MM.1S (cell line): ENCODE measurements at regions not wholly inside any gene's neighbourhood (a gene's known extent, or its start where the extent isn't known, plus 50 kb on each side); places are given as distances from the start of the nearest gene placed in this dataset.

Experiments used
- DNase-seq: peaks from one replicate; pipeline ENCODE4 v3.0.0-alpha.2; 2015
- H2AFZ ChIP-seq: fragments of 300-600 bp; sonication (generic); 2 replicates; pipeline ENCODE4 v1.6.0; 2016; ENCODE audit warnings: antibody characterized with exemption, low read length
- H3F3A ChIP-seq: fragments of 300-600 bp; sonication (generic); 2 replicates; pipeline ENCODE4 v1.6.1; 2016; ENCODE audit warnings: mild to moderate bottlenecking, antibody characterized with exemption, low read length, moderate library complexity, mixed read lengths; ENCODE audit not compliant: insufficient read depth
- H3K27ac ChIP-seq: fragments of 300-600 bp; sonication (generic); 2 replicates; pipeline ENCODE4 v1.5.1; 2016; ENCODE audit warnings: mild to moderate bottlenecking, low read length
- H3K27me3 ChIP-seq: fragments of 300-600 bp; sonication (generic); replicated peaks from 2 replicates; pipeline ENCODE4 v1.6.0; 2016; ENCODE audit warnings: low read length; ENCODE audit not compliant: insufficient read depth
- H3K36me3 ChIP-seq: fragments of 300-600 bp; sonication (generic); replicated peaks from 2 replicates; pipeline ENCODE4 v1.6.1; 2016; ENCODE audit warnings: mild to moderate bottlenecking, low read length, mixed read lengths; ENCODE audit not compliant: insufficient read depth
- H3K4me1 ChIP-seq: fragments of 300-600 bp; sonication (generic); 2 replicates; pipeline ENCODE4 v1.6.1; 2016; ENCODE audit warnings: low read length, mixed read lengths
- H3K4me2 ChIP-seq: fragments of 300-600 bp; sonication (generic); 2 replicates; pipeline ENCODE4 v1.6.0; 2016; ENCODE audit warnings: low read depth, low read length
- H3K4me3 ChIP-seq: fragments of 300-600 bp; sonication (generic); 2 replicates; pipeline ENCODE4 v1.5.1; 2016; ENCODE audit warnings: low read length, mixed read lengths
- H3K79me2 ChIP-seq: fragments of 300-600 bp; sonication (generic); 2 replicates; pipeline ENCODE4 v1.6.1; 2016; ENCODE audit warnings: mixed run types, low read length, mixed read lengths
- H3K9ac ChIP-seq: fragments of 300-600 bp; sonication (generic); 2 replicates; pipeline ENCODE4 v1.6.1; 2016; ENCODE audit warnings: low read length, mixed read lengths
- H3K9me2 ChIP-seq: fragments of 300-600 bp; sonication (generic); replicated peaks from 2 replicates; pipeline ENCODE4 v1.6.1; 2016; ENCODE audit warnings: mild to moderate bottlenecking, low read length, mixed read lengths; ENCODE audit not compliant: insufficient read depth
- H3K9me3 ChIP-seq: fragments of 300-600 bp; sonication (generic); replicated peaks from 2 replicates; pipeline ENCODE4 v1.6.1; 2016; ENCODE audit warnings: mild to moderate bottlenecking, low read length, mixed read lengths; ENCODE audit not compliant: insufficient read depth
- H4K20me1 ChIP-seq: fragments of 300-600 bp; sonication (generic); 2 replicates; pipeline ENCODE4 v1.6.1; 2016; ENCODE audit warnings: mild to moderate bottlenecking, low read length, moderate library complexity, mixed read lengths; ENCODE audit not compliant: insufficient read depth
- EZH2 ChIP-seq: fragments of 300-600 bp; sonication (generic); optimal IDR thresholded peaks from 2 replicates; pipeline ENCODE3; 2017; ENCODE audit warnings: low read depth, mild to moderate bottlenecking, antibody characterized with exemption, low read length, mixed read lengths
- EZH2phosphoT487 ChIP-seq: fragments of 300-600 bp; sonication (generic); IDR thresholded peaks from 2 replicates; pipeline ENCODE4 v1.6.1; 2018; ENCODE audit warnings: antibody characterized with exemption, low read length
- TF ChIP-seq, protein P1 (sequence below): fragments of 300-600 bp; sonication (generic); IDR thresholded peaks from 2 replicates; pipeline ENCODE4 v1.5.1; 2016; ENCODE audit warnings: antibody characterized with exemption, low read length, mixed read lengths

DNA sequence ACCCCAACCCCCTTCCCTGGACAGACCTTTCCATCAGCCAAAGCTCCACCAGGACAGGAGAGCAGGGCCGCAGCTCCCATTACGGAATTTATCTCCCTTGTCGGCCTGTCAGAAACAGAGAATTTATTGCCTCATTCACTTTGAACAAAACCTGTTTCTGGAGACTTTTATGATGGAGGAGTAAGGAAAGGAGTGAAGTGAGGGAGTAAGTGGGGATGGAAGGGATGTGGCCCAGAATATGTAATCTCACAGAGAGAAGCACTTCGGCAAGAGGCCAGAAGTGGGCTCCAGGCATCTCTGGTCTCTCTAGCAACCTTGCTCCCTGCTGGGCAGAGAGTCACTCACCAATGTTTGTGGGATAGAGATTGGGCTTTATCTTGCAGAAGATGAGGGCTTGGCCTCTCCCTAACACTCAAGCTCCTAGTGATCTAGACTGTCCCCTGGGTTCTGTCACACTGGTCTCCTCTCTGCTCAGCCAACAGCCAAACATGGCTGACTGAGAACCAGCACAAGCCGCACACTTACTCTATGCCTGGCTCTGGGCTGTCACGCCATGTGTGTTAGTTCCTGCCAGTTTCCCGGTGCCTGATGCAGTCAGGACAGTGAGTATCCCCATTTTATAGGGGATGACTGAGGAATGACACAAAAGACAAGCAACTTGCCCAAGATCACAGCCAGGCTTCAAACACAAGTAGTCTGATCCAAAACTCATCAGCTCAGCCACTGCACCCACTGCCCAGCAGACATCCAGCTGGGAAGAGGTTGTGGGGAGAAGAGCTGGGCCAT lies 149.4 kb upstream of the ZMIZ1 start:
- Histone ChIP-seq H3K79me2 (no peaks in the 10 kb centered on the region), H3K9me2 (no peaks in the 10 kb centered on the region), H3K4me3 (no peak overlapping the region), H2AFZ (no peak overlapping the region), H3F3A (no peaks in the 10 kb centered on the region), H3K4me2 (no peak overlapping the region), H3K27me3 (no peaks in the 10 kb centered on the region), H4K20me1 (no peaks in the 10 kb centered on the region), H3K27ac (no peak overlapping the region), H3K9me3 (no peaks in the 10 kb centered on the region), H3K4me1 (no peaks in the 10 kb centered on the region), H3K36me3 (no peaks in the 10 kb centered on the region), H3K9ac (no peak overlapping the region)
- no peak for DNase-seq
- TF ChIP-seq EZH2phosphoT487: no peak
- TF ChIP-seq EZH2: no peak
- TF ChIP-seq, protein P1, sequence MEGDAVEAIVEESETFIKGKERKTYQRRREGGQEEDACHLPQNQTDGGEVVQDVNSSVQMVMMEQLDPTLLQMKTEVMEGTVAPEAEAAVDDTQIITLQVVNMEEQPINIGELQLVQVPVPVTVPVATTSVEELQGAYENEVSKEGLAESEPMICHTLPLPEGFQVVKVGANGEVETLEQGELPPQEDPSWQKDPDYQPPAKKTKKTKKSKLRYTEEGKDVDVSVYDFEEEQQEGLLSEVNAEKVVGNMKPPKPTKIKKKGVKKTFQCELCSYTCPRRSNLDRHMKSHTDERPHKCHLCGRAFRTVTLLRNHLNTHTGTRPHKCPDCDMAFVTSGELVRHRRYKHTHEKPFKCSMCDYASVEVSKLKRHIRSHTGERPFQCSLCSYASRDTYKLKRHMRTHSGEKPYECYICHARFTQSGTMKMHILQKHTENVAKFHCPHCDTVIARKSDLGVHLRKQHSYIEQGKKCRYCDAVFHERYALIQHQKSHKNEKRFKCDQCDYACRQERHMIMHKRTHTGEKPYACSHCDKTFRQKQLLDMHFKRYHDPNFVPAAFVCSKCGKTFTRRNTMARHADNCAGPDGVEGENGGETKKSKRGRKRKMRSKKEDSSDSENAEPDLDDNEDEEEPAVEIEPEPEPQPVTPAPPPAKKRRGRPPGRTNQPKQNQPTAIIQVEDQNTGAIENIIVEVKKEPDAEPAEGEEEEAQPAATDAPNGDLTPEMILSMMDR: no peak

DNA sequence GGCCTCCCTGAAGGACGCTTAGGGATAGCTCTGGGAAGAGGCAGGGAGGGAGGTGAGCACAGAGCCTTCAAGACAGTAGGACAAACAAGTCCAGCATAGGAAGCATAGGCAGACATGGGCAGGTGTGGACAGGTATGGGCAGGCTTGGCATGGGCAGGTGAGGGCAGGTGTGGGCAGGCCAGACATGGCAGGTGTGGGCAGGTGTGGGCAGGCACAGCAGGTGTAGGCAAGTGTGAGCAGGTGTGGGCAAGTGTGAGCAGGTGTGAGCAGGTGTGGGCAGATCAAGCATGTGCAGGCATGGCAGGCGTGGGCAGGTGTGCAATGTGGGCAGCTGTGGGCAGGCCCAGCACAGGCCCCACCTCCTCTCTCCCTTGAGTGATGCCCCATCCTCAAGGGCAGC lies 148.8 kb upstream of the ZMIZ1 start:
- Histone ChIP-seq H3F3A (no peaks in the 10 kb centered on the region), H3K27ac (no peak overlapping the region), H3K9ac (no peak overlapping the region), H4K20me1 (no peaks in the 10 kb centered on the region), H3K9me2 (no peaks in the 10 kb centered on the region), H3K9me3 (no peaks in the 10 kb centered on the region), H3K79me2 (no peaks in the 10 kb centered on the region), H3K4me2 (no peak overlapping the region), H3K36me3 (no peaks in the 10 kb centered on the region), H3K27me3 (no peaks in the 10 kb centered on the region), H2AFZ (no peak overlapping the region), H3K4me1 (no peaks in the 10 kb centered on the region), H3K4me3 (no peak overlapping the region)
- DNase-seq: no peak
- TF ChIP-seq EZH2phosphoT487 (no peak), EZH2 (no peak)

DNA sequence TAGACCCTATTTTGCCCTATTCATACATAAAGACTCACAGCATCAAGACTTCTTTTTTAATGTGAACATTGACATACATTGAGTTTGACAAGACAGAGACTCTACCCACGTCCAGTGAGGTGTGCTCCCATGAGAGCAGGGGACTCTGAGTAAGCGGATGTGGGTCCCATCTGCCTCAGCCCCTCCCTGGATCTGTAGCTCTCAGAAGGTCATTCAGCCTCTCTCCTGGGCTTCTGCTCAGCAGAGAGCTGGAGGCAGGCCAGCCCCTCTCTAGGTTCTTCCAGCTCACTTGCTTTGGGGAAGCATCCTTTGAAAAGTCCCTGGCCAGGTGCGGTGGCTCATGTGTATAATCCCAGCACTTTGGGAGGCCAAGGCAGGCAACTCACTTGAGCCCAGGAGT lies 146.9 kb upstream of the ZMIZ1 start:
- Histone ChIP-seq H4K20me1 (no peaks in the 10 kb centered on the region), H2AFZ (no peak overlapping the region), H3K79me2 (no peaks in the 10 kb centered on the region), H3K27ac (no peak overlapping the region), H3K4me3 (no peak overlapping the region), H3K4me1 (no peaks in the 10 kb centered on the region), H3K27me3 (no peaks in the 10 kb centered on the region), H3K9ac (no peak overlapping the region), H3K9me2 (no peaks in the 10 kb centered on the region), H3K36me3 (no peaks in the 10 kb centered on the region), H3F3A (no peaks in the 10 kb centered on the region), H3K4me2 (no peak overlapping the region), H3K9me3 (no peaks in the 10 kb centered on the region)
- no peak for DNase-seq
- TF ChIP-seq EZH2phosphoT487 (no peak), EZH2 (no peak)
- TF ChIP-seq, protein P1: no peak

DNA sequence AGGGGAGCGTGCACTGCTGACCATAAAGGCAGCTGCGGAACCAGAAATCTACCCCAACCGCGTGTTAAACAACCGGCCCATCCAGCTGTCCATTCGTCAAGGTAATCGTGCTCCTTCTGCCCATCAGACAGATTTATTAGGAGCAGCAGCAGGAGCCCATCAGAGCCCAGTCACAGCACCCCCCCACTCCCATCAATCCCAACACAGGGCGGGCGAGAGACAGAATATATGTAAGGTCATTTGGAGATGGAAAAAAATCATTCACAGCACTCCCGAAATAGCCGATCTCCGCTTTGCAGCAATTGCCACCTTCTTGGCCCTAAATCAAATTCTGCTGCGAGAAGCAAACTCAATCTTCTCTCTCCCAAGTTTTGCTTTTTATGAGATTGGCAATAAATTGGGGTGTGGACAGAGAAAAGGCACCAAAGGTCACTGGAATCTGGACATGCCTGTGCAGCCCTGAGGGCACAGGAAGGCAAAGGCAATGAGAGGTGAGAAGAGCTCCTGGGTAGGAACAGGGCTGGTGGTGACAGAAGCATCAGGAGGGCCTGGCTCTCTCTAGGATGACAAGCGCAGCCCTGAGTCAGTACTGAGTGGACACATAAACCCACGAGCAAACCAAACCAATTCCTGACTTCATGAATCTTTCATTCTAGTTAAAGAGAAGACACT lies 145.0 kb upstream of the ZMIZ1 start:
- Histone ChIP-seq H3K4me3 (no peak overlapping the region), H3K9me3 (no peaks in the 10 kb centered on the region), H3K27ac (no peak overlapping the region), H3K4me1 (no peaks in the 10 kb centered on the region), H3K36me3 (no peaks in the 10 kb centered on the region), H3K27me3 (no peaks in the 10 kb centered on the region), H3F3A (no peaks in the 10 kb centered on the region), H2AFZ (no peak overlapping the region), H3K79me2 (no peaks in the 10 kb centered on the region), H4K20me1 (no peaks in the 10 kb centered on the region), H3K9me2 (no peaks in the 10 kb centered on the region), H3K4me2 (no peak overlapping the region), H3K9ac (no peak overlapping the region)
- TF ChIP-seq EZH2: no peak
- TF ChIP-seq, protein P1: no peak
- no peak for TF ChIP-seq EZH2phosphoT487
- DNase-seq: no peak
